CD4-positive, alpha-beta memory T cell (primary cell): ENCODE measurements at regions not wholly inside any gene's neighbourhood (a gene's known extent, or its start where the extent isn't known, plus 50 kb on each side); places are given as distances from the start of the nearest gene placed in this dataset.

Source experiments
- CTCF ChIA-PET: fragments of 350-600 bp; sonication (Branson Sonifier 250); formaldehyde crosslinking; loops from one replicate; lab custom pipeline; 2021; ENCODE audit warnings: inconsistent platforms; ENCODE audit not compliant: partially characterized antibody; lab: Charles Lee
- POLR2A ChIA-PET: fragments of 350-600 bp; sonication (Branson Sonifier 250); formaldehyde crosslinking; loops from one replicate; lab custom pipeline; 2021; ENCODE audit not compliant: partially characterized antibody; lab: Charles Lee
- DNase-seq, 5 donors: peaks; one replicate each; pipeline versions ENCODE4 v3.0.0 to v3.0.0-alpha.2; 2020 to 2022; ENCODE audit warnings: mixed read lengths in 1 of 5
- H3K27ac ChIP-seq: one replicate; pipeline ENCODE4 v1.7.0; 2013; ENCODE audit warnings: low read depth, low read length
- H3K27me3 ChIP-seq: 2 replicates; pipeline ENCODE4 v1.7.0; 2013; ENCODE audit warnings: mild to moderate bottlenecking, low read length, moderate library complexity; ENCODE audit not compliant: insufficient read depth
- H3K36me3 ChIP-seq: 2 replicates; pipeline ENCODE4 v1.7.0; 2013; ENCODE audit warnings: mild to moderate bottlenecking, low read length, moderate library complexity; ENCODE audit not compliant: insufficient read depth
- H3K4me1 ChIP-seq: 2 replicates; pipeline ENCODE4 v1.7.0; 2013; ENCODE audit warnings: mild to moderate bottlenecking, low read length, moderate library complexity; ENCODE audit not compliant: insufficient read depth
- H3K4me3 ChIP-seq, 2 donors: one replicate each; pipeline ENCODE4 v1.7.0; 2013; ENCODE audit warnings: low read length in 2 of 2, mild to moderate bottlenecking in 1 of 2
- H3K9me3 ChIP-seq, 2 donors: one replicate each; pipeline ENCODE4 v1.7.0; 2013; ENCODE audit warnings: low read length in 2 of 2, control low read depth in 1 of 2; ENCODE audit not compliant: control insufficient read depth in 1 of 2
- H3K27ac Mint-ChIP-seq, 7 donors: one replicate each; pipeline ENCODE4 v1.8.0; 2020 to 2021; ENCODE audit warnings: mixed read lengths in 7 of 7, mild to moderate bottlenecking in 6 of 7, inconsistent platforms in 3 of 7, moderate library complexity in 3 of 7
- H3K27me3 Mint-ChIP-seq, 2 donors: one replicate each; pipeline ENCODE4 v1.8.0; 2020 to 2021; ENCODE audit warnings: mixed read lengths in 2 of 2
- H3K36me3 Mint-ChIP-seq, 2 donors: one replicate each; pipeline ENCODE4 v1.8.0; 2020 to 2021; ENCODE audit warnings: mixed read lengths in 2 of 2, inconsistent platforms in 1 of 2, mild to moderate bottlenecking in 1 of 2
- H3K4me1 Mint-ChIP-seq, 4 donors: one replicate each; pipeline ENCODE4 v1.8.0; 2020 to 2021; ENCODE audit warnings: mixed read lengths in 4 of 4, mild to moderate bottlenecking in 1 of 4
- H3K4me3 Mint-ChIP-seq, 8 donors: one replicate each; pipeline ENCODE4 v1.8.0; 2020 to 2021; ENCODE audit warnings: mixed read lengths in 8 of 8, mild to moderate bottlenecking in 7 of 8, moderate library complexity in 6 of 8, inconsistent platforms in 3 of 8
- H3K9me3 Mint-ChIP-seq, 8 donors: one replicate each; pipeline ENCODE4 v1.8.0; 2020 to 2021; ENCODE audit warnings: mixed read lengths in 8 of 8, mild to moderate bottlenecking in 5 of 8, inconsistent platforms in 3 of 8, moderate library complexity in 1 of 8
- intact Hi-C: fragments of 100-400 bp; cut with micrococcal nuclease; formaldehyde crosslinking; loops from one replicate; pipeline ENCODE4 v1.15.1; 2023

DNA sequence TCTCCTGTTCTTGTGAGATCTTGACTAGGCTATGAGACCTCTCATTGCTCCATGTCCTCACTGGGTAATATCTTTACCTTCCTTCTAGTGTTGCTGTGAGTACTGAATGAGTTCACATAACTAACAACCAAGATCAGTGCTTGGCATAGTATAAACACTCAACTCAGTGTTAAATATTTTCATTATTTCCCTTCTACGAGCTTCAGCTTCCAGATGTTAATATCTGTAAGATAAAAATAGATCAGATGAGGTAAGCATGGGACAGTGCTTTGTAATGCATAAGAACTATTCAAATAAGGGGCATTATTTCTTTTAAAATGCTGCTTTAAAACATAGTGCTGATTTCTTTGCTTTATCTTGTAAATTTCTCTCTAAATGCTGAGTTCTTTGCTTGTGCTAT, 130.8 kb downstream of the DIPK2A start:
- H3K36me3 ChIP-seq, result no peaks in the 10 kb centered on the region
- no peak overlapping the region for H3K4me3 ChIP-seq
- intact Hi-C loops, result no loop called here
- H3K4me1 ChIP-seq, result no peaks in the 10 kb centered on the region
- no peak overlapping the region for H3K27ac ChIP-seq
- Mint-ChIP-seq H3K27ac (no peak overlapping the region), H3K4me3 (no peak overlapping the region), H3K9me3 (peaks cover 0 to 2% (median 0%) of the 10 kb centered on the region in 8 donors), H3K27me3 (peaks cover 2 to 5% of the 10 kb centered on the region in 2 donors), H3K36me3 (no peaks in the 10 kb centered on the region), H3K4me1 (no peaks in the 10 kb centered on the region)
- no peak for DNase-seq
- H3K9me3 ChIP-seq, result no peaks in the 10 kb centered on the region
- no peaks in the 10 kb centered on the region for H3K27me3 ChIP-seq
- POLR2A ChIA-PET, result no interaction called here
- CTCF ChIA-PET, result no interaction called here

DNA sequence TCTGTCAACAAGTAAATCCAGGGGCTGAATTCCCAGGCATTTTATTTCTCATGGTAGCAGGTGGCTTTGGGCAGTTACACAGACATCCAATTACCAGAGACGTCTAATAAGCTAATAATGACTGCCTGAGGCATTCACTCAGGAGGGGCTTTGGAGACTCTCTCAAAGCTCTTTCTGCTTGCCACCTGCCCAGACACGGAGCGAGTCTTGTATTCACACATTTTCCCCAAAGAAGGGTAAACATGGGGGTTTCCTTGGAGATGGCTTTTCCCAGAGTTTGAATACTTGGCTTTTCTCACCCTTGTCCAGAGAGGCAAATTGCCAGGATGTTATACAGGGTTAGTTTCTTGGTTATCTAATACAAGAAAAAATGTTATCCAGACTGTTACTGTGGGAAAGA, 132.6 kb downstream of the DIPK2A start:
- DNase-seq, result no peak
- Histone ChIP-seq H3K4me3 (no peak overlapping the region), H3K36me3 (no peaks in the 10 kb centered on the region), H3K4me1 (no peaks in the 10 kb centered on the region), H3K27ac (no peak overlapping the region), H3K9me3 (no peaks in the 10 kb centered on the region), H3K27me3 (no peaks in the 10 kb centered on the region)
- CTCF ChIA-PET, result interaction anchor here (0.8 kb wide), 1 partner anchor 127 kb away, joined by 3 read pairs; no protein-coding TSS in a partner anchor
- H3K4me1 Mint-ChIP-seq, result no peaks in the 10 kb centered on the region
- H3K27me3 Mint-ChIP-seq, result peaks cover 2 to 5% of the 10 kb centered on the region in 2 donors
- H3K27ac Mint-ChIP-seq, result no peak overlapping the region
- POLR2A ChIA-PET, result no interaction called here
- H3K9me3 Mint-ChIP-seq, result peaks cover 0 to 2% (median 0%) of the 10 kb centered on the region in 8 donors
- H3K36me3 Mint-ChIP-seq, result no peaks in the 10 kb centered on the region
- no peak overlapping the region for H3K4me3 Mint-ChIP-seq
- intact Hi-C loops, result no loop called here

GRCh38 chr3:144104679-144105078, 133.1 kb downstream of the DIPK2A start:
- Histone ChIP-seq H3K27ac (no peak overlapping the region), H3K9me3 (no peaks in the 10 kb centered on the region), H3K4me1 (no peaks in the 10 kb centered on the region), H3K36me3 (no peaks in the 10 kb centered on the region), H3K27me3 (no peaks in the 10 kb centered on the region), H3K4me3 (no peak overlapping the region)
- Mint-ChIP-seq H3K4me3 (no peak overlapping the region), H3K27me3 (peaks cover 2 to 5% of the 10 kb centered on the region in 2 donors), H3K4me1 (no peaks in the 10 kb centered on the region), H3K36me3 (no peaks in the 10 kb centered on the region), H3K9me3 (peaks cover 0 to 2% (median 0%) of the 10 kb centered on the region in 8 donors), H3K27ac (no peak overlapping the region)
- POLR2A ChIA-PET, result no interaction called here
- DNase-seq, result no peak
- CTCF ChIA-PET, result no interaction called here
- intact Hi-C loops, result no loop called here

- H3K27ac Mint-ChIP-seq, result no peak overlapping the region
- Histone ChIP-seq H3K27me3 (no peaks in the 10 kb centered on the region), H3K9me3 (no peaks in the 10 kb centered on the region), H3K27ac (no peak overlapping the region), H3K36me3 (no peaks in the 10 kb centered on the region), H3K4me1 (no peaks in the 10 kb centered on the region), H3K4me3 (no peak overlapping the region)
- intact Hi-C loops, result no loop called here
- ChIA-PET POLR2A (no interaction called here), CTCF (no interaction called here)
- H3K27me3 Mint-ChIP-seq, result peaks cover 2 to 5% of the 10 kb centered on the region in 2 donors
- no peaks in the 10 kb centered on the region for H3K36me3 Mint-ChIP-seq
- H3K4me3 Mint-ChIP-seq, result no peak overlapping the region
- H3K9me3 Mint-ChIP-seq, result peaks cover 0 to 2% (median 0%) of the 10 kb centered on the region in 8 donors
- H3K4me1 Mint-ChIP-seq, result peaks cover 0 to 1% (median 0%) of the 10 kb centered on the region in 4 donors
- DNase-seq, result no peak
Measured at GRCh38 chr3:144105542-144105941, 133.9 kb downstream of the DIPK2A start.

DNA sequence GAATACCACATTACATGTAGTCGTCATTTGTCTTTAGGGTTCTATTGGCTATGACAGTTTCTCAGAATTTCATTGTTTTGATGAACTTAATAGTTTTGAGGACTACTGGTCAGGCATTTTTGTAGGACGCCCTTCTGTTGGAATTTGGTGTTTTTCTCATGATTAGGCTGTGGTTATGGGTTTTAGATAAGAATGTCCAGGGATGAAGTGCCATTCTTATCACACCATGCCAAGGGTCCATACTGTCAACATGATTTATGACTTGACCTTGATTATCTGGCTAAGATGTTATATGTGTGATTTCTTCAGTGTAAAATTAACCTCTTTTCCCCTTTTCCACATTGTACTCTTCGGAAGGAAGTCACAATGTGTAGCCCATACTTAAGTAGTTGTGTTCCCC, 135.3 kb downstream of the DIPK2A start:
- H3K36me3 Mint-ChIP-seq, result no peaks in the 10 kb centered on the region

GRCh38 chr3:144107923-144108322, 136.3 kb downstream of the DIPK2A start:
- H3K27ac ChIP-seq, result no peak overlapping the region
- no peak for DNase-seq
- Mint-ChIP-seq H3K4me1 (peaks cover 0 to 1% (median 0%) of the 10 kb centered on the region in 4 donors), H3K27me3 (peaks cover 4% of the 10 kb centered on the region in 2 donors), H3K9me3 (peaks cover 0 to 2% (median 0%) of the 10 kb centered on the region in 8 donors), H3K36me3 (no peaks in the 10 kb centered on the region), H3K4me3 (no peak overlapping the region), H3K27ac (no peak overlapping the region)
- CTCF ChIA-PET, result no interaction called here
- intact Hi-C loops, result no loop called here
- H3K4me1 ChIP-seq, result no peaks in the 10 kb centered on the region
- H3K4me3 ChIP-seq, result no peak overlapping the region
- H3K27me3 ChIP-seq, result no peaks in the 10 kb centered on the region
- H3K9me3 ChIP-seq, result no peaks in the 10 kb centered on the region
- POLR2A ChIA-PET, result no interaction called here
- no peaks in the 10 kb centered on the region for H3K36me3 ChIP-seq

More for the DNA sequence above, 135.3 kb downstream of the DIPK2A start:
- no peak for DNase-seq
- H3K27me3 Mint-ChIP-seq, result peaks cover 2 to 4% of the 10 kb centered on the region in 2 donors
- H3K4me3 ChIP-seq, result no peak overlapping the region
- no peaks in the 10 kb centered on the region for H3K36me3 ChIP-seq
- H3K9me3 Mint-ChIP-seq, result peaks cover 0 to 2% (median 0%) of the 10 kb centered on the region in 8 donors
- H3K27me3 ChIP-seq, result no peaks in the 10 kb centered on the region
- peaks cover 0 to 1% (median 0%) of the 10 kb centered on the region in 4 donors for H3K4me1 Mint-ChIP-seq
- no peak overlapping the region for H3K4me3 Mint-ChIP-seq
- no peaks in the 10 kb centered on the region for H3K4me1 ChIP-seq
- H3K27ac Mint-ChIP-seq, result no peak overlapping the region
- H3K27ac ChIP-seq, result no peak overlapping the region
- POLR2A ChIA-PET, result no interaction called here
- H3K9me3 ChIP-seq, result no peaks in the 10 kb centered on the region
- intact Hi-C loops, result no loop called here
- CTCF ChIA-PET, result no interaction called here

- Histone ChIP-seq H3K36me3 (no peaks in the 10 kb centered on the region), H3K9me3 (no peaks in the 10 kb centered on the region), H3K4me3 (no peak overlapping the region), H3K27me3 (no peaks in the 10 kb centered on the region), H3K27ac (no peak overlapping the region), H3K4me1 (no peaks in the 10 kb centered on the region)
- peak overlapping the region in 1 of 7 donors; percentile 21 for H3K27ac Mint-ChIP-seq
- H3K4me1 Mint-ChIP-seq, result peaks cover 0 to 1% (median 0%) of the 10 kb centered on the region in 4 donors
- H3K4me3 Mint-ChIP-seq, result peak overlapping the region in 2 of 8 donors; percentile 4 to 47
- no peak for DNase-seq
- CTCF ChIA-PET, result no interaction called here
- no peaks in the 10 kb centered on the region for H3K36me3 Mint-ChIP-seq
- H3K9me3 Mint-ChIP-seq, result peaks cover 0 to 2% (median 0%) of the 10 kb centered on the region in 8 donors
- POLR2A ChIA-PET, result no interaction called here
- peaks cover 2 to 5% of the 10 kb centered on the region in 2 donors for H3K27me3 Mint-ChIP-seq
- intact Hi-C loops, result no loop called here
Measured at GRCh38 chr3:144109944-144110343, 138.3 kb downstream of the DIPK2A start.
